NCI-H774 (cell line): ENCODE measurements at regions not wholly inside any gene's neighbourhood (a gene's known extent, or its start where the extent isn't known, plus 50 kb on each side); places are given as distances from the start of the nearest gene placed in this dataset.
A peak's percentile ranks its signal among the peaks of the same experiment; 100 is the strongest.

Experiments used
- DNase-seq: peaks from one replicate; lab custom pipeline; 2025; lab: John Stamatoyannopoulos, UW

GRCh38 chr11:133787379-133788141 is 57.8 kb downstream of the SPATA19 start:
- DNase-seq, result no peak

- DNase-seq, result no peak
Observed at GRCh38 chr11:133785795-133786340, 59.4 kb downstream of the SPATA19 start.

- DNase-seq, result no peak
Observed at GRCh38 chr11:133784359-133784758, 61.0 kb downstream of the SPATA19 start.

- no peak for DNase-seq
Observed at GRCh38 chr11:133782116-133782725, 63.1 kb downstream of the SPATA19 start.

- DNase-seq, result no peak
Observed at GRCh38 chr11:133778161-133778560, 67.2 kb downstream of the SPATA19 start.

- DNase-seq, result no peak
Observed at GRCh38 chr11:133776671-133777367, 68.5 kb downstream of the SPATA19 start.

- DNase-seq, result no peak
Observed at GRCh38 chr11:133762538-133762937, 82.8 kb downstream of the SPATA19 start.

- no peak for DNase-seq
Observed at GRCh38 chr11:133753150-133753549, 92.2 kb downstream of the SPATA19 start.

DNA sequence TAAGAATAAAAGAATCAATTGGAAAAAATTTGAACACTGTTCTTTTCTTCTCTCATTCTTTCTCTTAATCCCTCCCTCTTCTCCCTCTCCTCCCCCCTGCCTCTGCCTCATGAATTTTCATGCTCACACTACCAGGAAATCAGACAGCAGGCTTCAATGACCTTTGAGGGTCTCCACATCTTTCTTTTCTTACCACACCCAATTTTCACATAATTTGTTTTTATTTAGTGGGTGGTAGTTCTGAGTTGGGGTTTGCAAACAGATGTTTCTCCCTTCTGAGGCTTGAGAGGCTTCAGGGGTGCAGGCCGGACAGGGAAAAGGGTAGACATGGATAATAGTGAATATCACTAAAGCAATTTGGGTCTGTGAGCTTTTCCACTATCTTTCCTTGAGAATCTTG is 95.5 kb downstream of the SPATA19 start:
- no peak for DNase-seq

GRCh38 chr11:133747409-133747808 is 97.9 kb downstream of the SPATA19 start:
- DNase-seq, result no peak

DNA sequence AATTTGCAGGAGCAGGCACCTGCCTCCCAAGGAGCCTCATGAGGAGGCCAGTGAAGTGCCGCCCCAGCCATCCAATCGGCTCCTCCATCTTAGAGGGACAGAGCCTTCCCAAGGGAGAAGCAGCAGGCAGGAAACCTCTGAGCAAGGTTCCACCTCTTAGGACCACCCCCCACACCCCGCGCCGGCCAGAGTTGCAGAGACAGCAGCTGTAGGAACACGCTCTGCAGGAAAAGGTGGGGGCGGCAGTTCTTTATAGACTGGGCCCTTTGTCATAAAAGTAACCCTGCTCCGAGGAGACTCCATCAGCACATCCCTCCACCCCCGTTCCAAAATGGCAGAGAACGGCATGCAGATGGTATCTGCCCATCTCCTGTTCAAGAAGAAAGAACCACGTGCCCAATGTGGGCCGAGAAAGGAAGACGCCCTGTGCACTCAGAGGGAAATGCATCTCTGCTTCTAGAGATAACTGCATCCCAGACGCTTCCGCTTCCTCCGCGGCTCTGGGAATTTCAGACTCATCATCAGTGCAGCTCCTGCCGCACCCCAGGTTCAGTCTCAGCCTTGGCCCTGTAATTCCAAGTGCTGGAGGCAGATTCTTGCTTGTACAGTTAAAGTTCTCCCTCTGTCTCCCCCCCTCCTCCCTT is 98.5 kb downstream of the SPATA19 start:
- no peak for DNase-seq

DNA sequence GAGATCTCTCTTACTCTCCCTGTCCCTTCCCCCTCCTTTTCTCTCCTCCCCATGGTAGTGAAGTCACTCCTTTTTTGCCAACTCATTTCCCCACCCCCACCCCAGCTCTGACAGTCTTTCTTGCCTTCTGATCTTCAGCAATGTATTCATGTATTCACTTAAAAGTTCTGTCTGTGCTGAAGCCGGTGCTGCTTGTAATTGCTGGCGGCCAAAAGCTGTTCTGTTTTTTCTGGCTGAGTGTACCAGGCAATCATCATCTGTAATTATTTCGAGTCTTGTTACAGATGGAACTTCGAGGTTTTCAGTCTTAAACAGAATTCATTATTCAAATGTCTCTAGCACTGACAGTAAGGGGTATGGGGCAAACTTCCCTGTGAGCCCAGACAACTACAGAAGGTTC is 99.5 kb downstream of the SPATA19 start:
- no peak for DNase-seq

GRCh38 chr11:133742353-133742752 is 103.0 kb downstream of the SPATA19 start:
- no peak for DNase-seq

DNA sequence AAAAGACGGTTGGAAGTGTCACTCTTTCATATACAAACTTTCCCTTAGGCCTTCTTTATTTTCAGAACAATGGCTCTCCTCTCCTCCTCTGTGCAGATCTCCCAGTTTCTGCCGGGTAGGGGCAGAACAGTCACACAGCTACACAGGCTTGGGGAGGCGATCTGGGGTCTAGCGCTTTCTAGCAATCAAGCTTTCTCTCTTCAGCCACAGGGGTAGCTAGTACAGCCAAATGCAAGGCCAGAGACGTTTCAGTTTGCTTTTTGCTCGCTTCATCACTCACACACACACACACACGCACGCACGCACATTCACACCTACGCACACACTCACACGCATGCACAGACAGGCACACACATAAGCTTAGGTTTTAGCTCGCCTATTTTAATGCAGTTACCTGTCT is 104.3 kb downstream of the SPATA19 start:
- DNase-seq, result no peak

DNA sequence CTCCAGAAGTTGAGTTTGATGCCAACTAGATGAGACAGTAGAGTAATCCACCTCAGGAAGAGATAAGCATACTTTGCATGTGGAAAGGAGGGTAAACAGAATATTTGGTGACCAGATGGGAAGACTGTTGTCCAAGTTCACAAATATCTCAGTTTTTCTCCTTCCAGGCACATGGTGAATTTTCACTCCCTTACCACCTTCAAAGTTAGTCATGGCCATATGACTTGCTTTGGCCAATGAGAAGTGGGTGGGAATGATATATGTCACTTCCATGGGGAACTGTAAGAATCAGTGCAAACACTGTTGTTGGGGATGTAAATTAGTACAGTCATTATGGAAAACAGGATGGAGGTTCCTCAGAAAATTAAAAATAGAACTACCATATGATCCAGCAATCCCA is 105.8 kb downstream of the SPATA19 start:
- DNase-seq, result no peak

- DNase-seq, result no peak
Observed at GRCh38 chr11:133738624-133739023, 106.7 kb downstream of the SPATA19 start.

- no peak for DNase-seq
Observed at GRCh38 chr11:133733631-133734030, 111.7 kb downstream of the SPATA19 start.

DNA sequence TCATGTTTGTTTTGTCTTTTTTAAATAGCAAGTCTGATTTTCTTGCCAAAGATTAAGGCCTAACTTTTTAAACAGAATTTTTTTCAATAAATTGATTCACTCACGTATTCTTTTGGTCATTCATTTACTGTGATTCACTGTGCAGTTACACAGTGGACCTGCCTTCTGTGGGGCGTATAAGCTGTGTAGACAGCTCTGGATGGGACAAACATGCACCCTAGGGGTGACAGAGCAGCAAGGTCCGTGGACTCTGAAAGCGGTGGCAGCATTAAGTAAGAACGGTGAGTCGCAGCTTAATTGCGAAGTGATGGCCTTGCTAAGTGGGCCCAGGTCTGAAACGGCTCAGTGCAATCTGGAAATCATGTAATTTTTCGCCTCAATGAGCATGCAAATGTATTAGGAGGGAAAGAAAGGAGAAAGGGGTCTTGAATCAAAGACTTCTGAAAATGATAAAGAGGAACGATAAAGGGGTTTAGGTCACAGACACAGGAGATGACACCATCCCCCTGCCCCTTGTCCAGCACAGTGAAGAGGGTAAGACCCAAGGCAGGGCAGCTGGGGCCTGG is 113.1 kb downstream of the SPATA19 start:
- no peak for DNase-seq

DNA sequence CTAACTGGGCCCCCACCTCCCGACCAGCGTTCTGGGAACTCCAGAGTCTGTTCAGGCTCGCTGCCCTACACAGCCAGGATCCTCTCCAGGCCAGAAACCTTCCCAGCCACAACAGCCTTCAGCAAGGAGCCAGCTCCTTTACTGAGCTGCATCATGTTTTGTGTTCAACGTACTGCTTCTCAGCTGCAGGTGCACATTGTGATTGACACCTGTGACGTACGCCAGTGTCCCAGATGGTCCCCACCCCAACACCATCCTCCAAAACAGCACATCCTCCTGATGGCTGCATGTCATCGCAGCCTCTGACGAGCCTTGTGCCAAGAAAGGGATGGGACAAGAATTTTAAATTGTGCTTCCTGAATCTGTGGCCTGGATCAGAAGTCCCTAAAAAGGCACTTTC is 117.5 kb downstream of the SPATA19 start:
- no peak for DNase-seq

DNA sequence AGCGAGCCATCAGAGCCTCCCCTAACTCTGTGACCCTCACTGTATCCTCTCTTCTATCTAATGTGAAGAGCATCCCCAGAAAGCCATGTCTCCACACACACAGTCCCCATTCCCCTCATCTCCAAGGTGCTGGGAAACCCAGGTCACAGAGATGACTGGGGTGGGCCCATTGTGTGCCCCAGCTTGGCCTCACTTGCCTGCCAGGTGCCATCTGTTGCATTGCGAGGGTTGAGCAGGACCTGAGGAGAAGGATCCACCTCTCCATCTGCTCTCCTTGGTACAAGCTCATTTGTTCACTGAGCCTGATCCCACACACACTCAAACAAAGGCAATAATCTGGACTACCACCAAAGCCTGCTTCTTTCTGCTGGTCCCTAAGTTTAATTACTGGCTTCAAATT is 118.8 kb downstream of the SPATA19 start:
- DNase-seq, result no peak

- DNase-seq, result no peak
Observed at GRCh38 chr11:133724116-133724515, 121.2 kb downstream of the SPATA19 start.

DNA sequence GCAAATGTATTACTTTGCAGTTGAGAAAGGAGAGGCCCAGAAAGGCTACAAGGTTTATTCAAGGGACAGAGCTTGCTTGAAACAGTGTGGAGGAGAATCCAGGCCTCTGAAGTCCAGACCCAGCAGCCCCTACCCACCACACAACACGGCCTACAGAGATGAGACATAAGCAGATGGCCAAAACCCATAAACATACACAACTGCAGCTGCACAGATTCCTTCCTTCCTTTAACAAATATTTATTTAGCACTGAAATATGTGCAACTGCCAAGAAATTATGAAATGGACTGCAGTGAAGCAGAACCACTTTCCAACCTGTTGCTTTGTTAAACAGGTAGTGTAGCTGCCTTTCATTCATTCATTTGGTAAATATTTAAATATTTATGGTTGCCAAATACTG is 122.3 kb downstream of the SPATA19 start:
- peak; percentile 72 for DNase-seq
